Neural progenitor cell (in vitro differentiated cells): ENCODE measurements at regions not wholly inside any gene's neighbourhood (a gene's known extent, or its start where the extent isn't known, plus 50 kb on each side); places are given as distances from the start of the nearest gene placed in this dataset.

ENCODE experiments used
- DNase-seq: peaks from one replicate; pipeline ENCODE4 v3.0.0-alpha.2; 2016; ENCODE audit warnings: low spot score
- H2AFZ ChIP-seq: fragments of 200-600 bp; sonication (generic); replicated peaks from 2 replicates; pipeline ENCODE4 v1.6.1; 2016; ENCODE audit warnings: antibody characterized with exemption
- H3F3A ChIP-seq: fragments of 200-600 bp; sonication (generic); 2 replicates; pipeline ENCODE4 v1.6.1; 2016; ENCODE audit warnings: antibody characterized with exemption, low read depth
- H3K27ac ChIP-seq: fragments of 200-600 bp; sonication (generic); 2 replicates; pipeline ENCODE4 v1.5.1; 2016; ENCODE audit warnings: mild to moderate bottlenecking
- H3K27me3 ChIP-seq: fragments of 200-600 bp; sonication (generic); 2 replicates; pipeline ENCODE4 v1.6.1; 2016; ENCODE audit warnings: mild to moderate bottlenecking, moderate library complexity
- H3K36me3 ChIP-seq: fragments of 200-600 bp; sonication (generic); 2 replicates; pipeline ENCODE4 v1.5.1; 2016
- H3K4me1 ChIP-seq: fragments of 200-600 bp; sonication (generic); 2 replicates; pipeline ENCODE4 v1.6.1; 2016; ENCODE audit warnings: mixed run types
- H3K4me2 ChIP-seq: fragments of 200-600 bp; sonication (generic); 2 replicates; pipeline ENCODE4 v1.6.1; 2016
- H3K4me3 ChIP-seq: fragments of 200-600 bp; sonication (generic); 2 replicates; pipeline ENCODE4 v1.5.1; 2016
- H3K79me2 ChIP-seq: fragments of 200-600 bp; sonication (generic); 2 replicates; pipeline ENCODE4 v1.6.1; 2016; ENCODE audit warnings: low read depth
- H3K9ac ChIP-seq: fragments of 200-600 bp; sonication (generic); 2 replicates; pipeline ENCODE4 v1.6.1; 2016
- H3K9me3 ChIP-seq: fragments of 200-600 bp; sonication (generic); 2 replicates; pipeline ENCODE4 v1.5.1; 2016; ENCODE audit warnings: low read depth
- H4K20me1 ChIP-seq: fragments of 200-600 bp; sonication (generic); 2 replicates; pipeline ENCODE4 v1.6.1; 2016; ENCODE audit warnings: low read depth
- H3K27ac Mint-ChIP-seq: 3 replicates; pipeline ENCODE4 v1.8.0; 2021; ENCODE audit warnings: mixed read lengths
- H3K27me3 Mint-ChIP-seq: 2 replicates; pipeline ENCODE4 v1.8.0; 2022; ENCODE audit warnings: low read depth, mild to moderate bottlenecking, inconsistent platforms, moderate library complexity, mixed read lengths; ENCODE audit not compliant: insufficient read depth
- H3K36me3 Mint-ChIP-seq: 3 replicates; pipeline ENCODE4 v1.8.0; 2021; ENCODE audit warnings: mixed read lengths
- H3K4me1 Mint-ChIP-seq: 3 replicates; pipeline ENCODE4 v1.8.0; 2021; ENCODE audit warnings: mixed read lengths
- H3K4me3 Mint-ChIP-seq: 3 replicates; pipeline ENCODE4 v1.8.0; 2021; ENCODE audit warnings: mild to moderate bottlenecking, moderate library complexity, mixed read lengths
- H3K9me3 Mint-ChIP-seq: 3 replicates; pipeline ENCODE4 v1.8.0; 2020; ENCODE audit warnings: mixed read lengths
- CTCF ChIP-seq: fragments of 200-600 bp; sonication (generic); IDR thresholded peaks from 2 replicates; pipeline ENCODE4 v1.5.1; 2017; ENCODE audit warnings: antibody characterized with exemption, mild to moderate bottlenecking
- EZH2 ChIP-seq: fragments of 200-600 bp; sonication (generic); IDR thresholded peaks from 2 replicates; pipeline ENCODE4 v1.6.1; 2017; ENCODE audit warnings: antibody characterized with exemption, mild to moderate bottlenecking, moderate library complexity
- EZH2phosphoT487 ChIP-seq: fragments of 200-600 bp; sonication (generic); IDR thresholded peaks from 2 replicates; pipeline ENCODE4 v1.6.1; 2017; ENCODE audit warnings: antibody characterized with exemption

- no peak overlapping the region for H3K27ac Mint-ChIP-seq
- no peaks in the 10 kb centered on the region for H3K27me3 ChIP-seq
These were observed 65.3 kb upstream of the TSPAN8 start for GRCh38 chr12:71223139-71223538.

GRCh38 chr12:71222436-71222835 lies 64.6 kb upstream of the TSPAN8 start:
- no peak overlapping the region for H3K9ac ChIP-seq
- H3K27ac ChIP-seq, result no peak overlapping the region
- no peak overlapping the region for H2AFZ ChIP-seq
- Mint-ChIP-seq H3K9me3 (no peaks in the 10 kb centered on the region), H3K4me3 (no peak overlapping the region), H3K36me3 (no peaks in the 10 kb centered on the region), H3K27ac (no peak overlapping the region), H3K27me3 (peaks cover 2% of the 10 kb centered on the region), H3K4me1 (peaks cover 2% of the 10 kb centered on the region)
- DNase-seq, result no peak
- H3F3A ChIP-seq, result no peaks in the 10 kb centered on the region
- H3K27me3 ChIP-seq, result no peaks in the 10 kb centered on the region
- H3K4me2 ChIP-seq, result no peak overlapping the region
- TF ChIP-seq CTCF, result no peak
- no peaks in the 10 kb centered on the region for H4K20me1 ChIP-seq
- H3K4me1 ChIP-seq, result peaks cover 7% of the 10 kb centered on the region
- no peak overlapping the region for H3K4me3 ChIP-seq
- no peaks in the 10 kb centered on the region for H3K36me3 ChIP-seq
- no peaks in the 10 kb centered on the region for H3K79me2 ChIP-seq
- H3K9me3 ChIP-seq, result no peaks in the 10 kb centered on the region

More at GRCh38 chr12:71223139-71223538, 65.3 kb upstream of the TSPAN8 start:
- H4K20me1 ChIP-seq, result no peaks in the 10 kb centered on the region
- H3K4me1 ChIP-seq, result peaks cover 7% of the 10 kb centered on the region
- H3K4me3 ChIP-seq, result no peak overlapping the region
- TF ChIP-seq CTCF (no peak), EZH2phosphoT487 (no peak), EZH2 (no peak)
- no peaks in the 10 kb centered on the region for H3K79me2 ChIP-seq
- Mint-ChIP-seq H3K27me3 (peaks cover 2% of the 10 kb centered on the region), H3K4me3 (no peak overlapping the region), H3K4me1 (peaks cover 2% of the 10 kb centered on the region), H3K36me3 (no peaks in the 10 kb centered on the region), H3K9me3 (no peaks in the 10 kb centered on the region)
- H3K9me3 ChIP-seq, result peaks cover 2% of the 10 kb centered on the region
- H3K27ac ChIP-seq, result no peak overlapping the region
- no peak overlapping the region for H2AFZ ChIP-seq
- no peaks in the 10 kb centered on the region for H3K36me3 ChIP-seq
- no peak overlapping the region for H3K9ac ChIP-seq
- no peaks in the 10 kb centered on the region for H3F3A ChIP-seq
- H3K4me2 ChIP-seq, result no peak overlapping the region
- no peak for DNase-seq

GRCh38 chr12:71220260-71220659 lies 62.5 kb upstream of the TSPAN8 start:
- Histone ChIP-seq H3K36me3 (no peaks in the 10 kb centered on the region), H3K27me3 (no peaks in the 10 kb centered on the region), H3K4me2 (no peak overlapping the region), H3K79me2 (no peaks in the 10 kb centered on the region), H3K9me3 (no peaks in the 10 kb centered on the region), H4K20me1 (no peaks in the 10 kb centered on the region), H3K27ac (no peak overlapping the region), H3K9ac (no peak overlapping the region), H2AFZ (no peak overlapping the region), H3K4me1 (peaks cover 9% of the 10 kb centered on the region), H3K4me3 (no peak overlapping the region), H3F3A (no peaks in the 10 kb centered on the region)
- Mint-ChIP-seq H3K4me1 (peaks cover 2% of the 10 kb centered on the region), H3K27ac (no peak overlapping the region), H3K4me3 (no peak overlapping the region), H3K9me3 (no peaks in the 10 kb centered on the region), H3K36me3 (no peaks in the 10 kb centered on the region), H3K27me3 (peaks cover 2% of the 10 kb centered on the region)
- DNase-seq, result peak; percentile 21
- TF ChIP-seq CTCF (no peak), EZH2phosphoT487 (peak; percentile 48)

- Histone ChIP-seq H3K36me3 (no peaks in the 10 kb centered on the region), H3F3A (peaks cover 6% of the 10 kb centered on the region), H3K4me3 (no peak overlapping the region), H4K20me1 (no peaks in the 10 kb centered on the region), H2AFZ (no peak overlapping the region), H3K27me3 (no peaks in the 10 kb centered on the region), H3K4me1 (peaks cover 19% of the 10 kb centered on the region), H3K9ac (no peak overlapping the region), H3K79me2 (no peaks in the 10 kb centered on the region), H3K27ac (no peak overlapping the region), H3K9me3 (no peaks in the 10 kb centered on the region), H3K4me2 (no peak overlapping the region)
- no peak overlapping the region for H3K4me3 Mint-ChIP-seq
- H3K4me1 Mint-ChIP-seq, result peaks cover 2% of the 10 kb centered on the region
- TF ChIP-seq EZH2phosphoT487 (no peak), CTCF (no peak), EZH2 (no peak)
- no peaks in the 10 kb centered on the region for H3K9me3 Mint-ChIP-seq
- peaks cover 2% of the 10 kb centered on the region for H3K27me3 Mint-ChIP-seq
- H3K27ac Mint-ChIP-seq, result no peak overlapping the region
- no peaks in the 10 kb centered on the region for H3K36me3 Mint-ChIP-seq
- no peak for DNase-seq
These were observed 61.4 kb upstream of the TSPAN8 start for GRCh38 chr12:71219224-71219623.
